ENCODE measurements at regions not wholly inside any gene's neighbourhood (a gene's known extent, or its start where the extent isn't known, plus 50 kb on each side); places are given as distances from the start of the nearest gene placed in this dataset.

- Histone ChIP-seq H3K9me3 (ENCODE audit: control insufficient read depth, insufficient read depth, low read length) (no peaks in the 10 kb centered on the region), H3K27me3 (ENCODE audit: control insufficient read depth, insufficient read depth, low read length) (no peaks in the 10 kb centered on the region), H3K4me3 (ENCODE audit: low read length) (no peak overlapping the region), H3K4me1 (ENCODE audit: control insufficient read depth, insufficient read depth, low read length) (no peaks in the 10 kb centered on the region), H3K36me3 (ENCODE audit: control insufficient read depth, insufficient read depth, low read length) (no peaks in the 10 kb centered on the region), H3K27ac (ENCODE audit: low read length) (no peak overlapping the region)
- H3K9me3 Mint-ChIP-seq = no peaks in the 10 kb centered on the region
- H3K4me3 Mint-ChIP-seq = no peak overlapping the region
- peaks cover 2 to 39% of the 10 kb centered on the region in 2 donors for H3K27me3 Mint-ChIP-seq (ENCODE audit: low read depth in 2 of 2)
- no CpG with 5 or more reads among the region's 2 CpGs for WGBS (ENCODE audit: insufficient coverage)
- peaks cover 6% of the 10 kb centered on the region in 2 donors for H3K4me1 Mint-ChIP-seq
- no peak overlapping the region for H3K27ac Mint-ChIP-seq
- no peaks in the 10 kb centered on the region for H3K36me3 Mint-ChIP-seq
- DNase-seq (no peak), ATAC-seq (peak in 1 of 3 donors; percentile 22)
- intact Hi-C loops (cut with micrococcal nuclease) = loop anchor here (5.0 to 10.0 kb wide), 3 partner anchors 739 to 952 kb away; no protein-coding TSS in a partner anchor
- TF ChIP-seq CTCF (IDR thresholded peaks at IDR 0.05) = peak; percentile 59
Measured at GRCh38 chr2:161063946-161064306, 96.3 kb upstream of the TANK start.

GRCh38 chr2:161067846-161068350, 92.3 kb upstream of the TANK start:
- WGBS (ENCODE audit: insufficient coverage) = 98% methylated on average over 2 of the region's 3 CpGs
- no peak for TF ChIP-seq CTCF (IDR thresholded peaks at IDR 0.05)

GRCh38 chr2:161068670-161069069, 91.6 kb upstream of the TANK start:
- H3K27ac ChIP-seq (ENCODE audit: low read length) = no peak overlapping the region
- no peak for DNase-seq
- no peaks in the 10 kb centered on the region for H3K9me3 Mint-ChIP-seq
- peaks cover 0 to 31% of the 10 kb centered on the region in 2 donors for H3K27me3 Mint-ChIP-seq (ENCODE audit: low read depth in 2 of 2)
- ATAC-seq = no peak
- no peaks in the 10 kb centered on the region for H3K4me1 ChIP-seq (ENCODE audit: control insufficient read depth, insufficient read depth, low read length)
- H3K4me1 Mint-ChIP-seq = peaks cover 2% of the 10 kb centered on the region in 2 donors
- 29% methylated on average over 1 of the region's 1 CpG for WGBS (ENCODE audit: insufficient coverage)
- no peak overlapping the region for H3K4me3 ChIP-seq (ENCODE audit: low read length)
- no peaks in the 10 kb centered on the region for H3K27me3 ChIP-seq (ENCODE audit: control insufficient read depth, insufficient read depth, low read length)
- H3K36me3 Mint-ChIP-seq = no peaks in the 10 kb centered on the region
- no peak overlapping the region for H3K27ac Mint-ChIP-seq
- no peaks in the 10 kb centered on the region for H3K36me3 ChIP-seq (ENCODE audit: control insufficient read depth, insufficient read depth, low read length)
- TF ChIP-seq CTCF (IDR thresholded peaks at IDR 0.05) = no peak
- H3K4me3 Mint-ChIP-seq = no peak overlapping the region
- no peaks in the 10 kb centered on the region for H3K9me3 ChIP-seq (ENCODE audit: control insufficient read depth, insufficient read depth, low read length)
- intact Hi-C loops (cut with micrococcal nuclease) = loop anchor here (10.0 kb wide), 1 partner anchor 744 kb away; no protein-coding TSS in a partner anchor

More at GRCh38 chr2:161067846-161068350, 92.3 kb upstream of the TANK start:
- Histone ChIP-seq H3K4me1 (ENCODE audit: control insufficient read depth, insufficient read depth, low read length) (no peaks in the 10 kb centered on the region), H3K27ac (ENCODE audit: low read length) (no peak overlapping the region), H3K36me3 (ENCODE audit: control insufficient read depth, insufficient read depth, low read length) (no peaks in the 10 kb centered on the region), H3K9me3 (ENCODE audit: control insufficient read depth, insufficient read depth, low read length) (no peaks in the 10 kb centered on the region), H3K27me3 (ENCODE audit: control insufficient read depth, insufficient read depth, low read length) (no peaks in the 10 kb centered on the region), H3K4me3 (ENCODE audit: low read length) (no peak overlapping the region)
- Mint-ChIP-seq H3K4me3 (no peak overlapping the region), H3K4me1 (peaks cover 6% of the 10 kb centered on the region in 2 donors), H3K27me3 (ENCODE audit: low read depth in 2 of 2) (peaks cover 2 to 28% of the 10 kb centered on the region in 2 donors), H3K36me3 (no peaks in the 10 kb centered on the region), H3K9me3 (no peaks in the 10 kb centered on the region), H3K27ac (no peak overlapping the region)
- intact Hi-C loops (cut with micrococcal nuclease) = loop anchor here (10.0 kb wide), 1 partner anchor 743 kb away; no protein-coding TSS in a partner anchor
- DNase-seq (no peak), ATAC-seq (no peak)

Data from natural killer cell (primary cell).